Trophoblast cell (in vitro differentiated cells and primary cell): ENCODE measurements at regions not wholly inside any gene's neighbourhood (a gene's known extent, or its start where the extent isn't known, plus 50 kb on each side); places are given as distances from the start of the nearest gene placed in this dataset.

Source experiments
- DNase-seq, 2 donors: peaks; one replicate each; pipeline ENCODE4 v3.0.0-alpha.2; 2016
- H2AFZ ChIP-seq: 2 replicates; pipeline ENCODE4 v1.6.1; 2013; ENCODE audit warnings: low read length, moderate library complexity, mild to moderate bottlenecking; ENCODE audit not compliant: insufficient read depth, poor library complexity
- H2AK5ac ChIP-seq: 2 replicates; pipeline ENCODE4 v1.6.1; 2013; ENCODE audit warnings: mild to moderate bottlenecking, low read length
- H2BK120ac ChIP-seq: 2 replicates; pipeline ENCODE4 v1.6.1; 2013; ENCODE audit warnings: low read length, mild to moderate bottlenecking, moderate library complexity; ENCODE audit not compliant: insufficient read depth, poor library complexity
- H2BK12ac ChIP-seq: 2 replicates; pipeline ENCODE4 v1.6.1; 2013; ENCODE audit warnings: mild to moderate bottlenecking, low read length, moderate library complexity
- H2BK5ac ChIP-seq: 2 replicates; pipeline ENCODE4 v1.6.1; 2013; ENCODE audit warnings: low read length, low read depth, moderate library complexity, mild to moderate bottlenecking; ENCODE audit not compliant: poor library complexity
- H3K14ac ChIP-seq: 2 replicates; pipeline ENCODE4 v1.6.1; 2013; ENCODE audit warnings: mild to moderate bottlenecking, low read length
- H3K18ac ChIP-seq: 2 replicates; pipeline ENCODE4 v1.6.1; 2013; ENCODE audit warnings: mild to moderate bottlenecking, low read length
- H3K23ac ChIP-seq: 2 replicates; pipeline ENCODE4 v1.6.1; 2013; ENCODE audit warnings: low read length
- H3K27ac ChIP-seq: 2 replicates; pipeline ENCODE4 v1.5.1; 2013; ENCODE audit warnings: low read depth, mild to moderate bottlenecking, inconsistent platforms, low read length, moderate library complexity
- H3K27me3 ChIP-seq: 2 replicates; pipeline ENCODE4 v1.6.1; 2013; ENCODE audit warnings: inconsistent platforms, mild to moderate bottlenecking, low read length, moderate library complexity; ENCODE audit not compliant: insufficient read depth
- H3K36me3 ChIP-seq, 2 experiments: 1 replicate in 1 of 2; 2 replicates in 1 of 2; pipeline ENCODE4 v1.6.1; 2013; ENCODE audit warnings: low read length in 2 of 2, mild to moderate bottlenecking in 2 of 2, moderate library complexity in 1 of 2; ENCODE audit not compliant: insufficient read depth in 2 of 2, control insufficient read depth in 1 of 2
- H3K4ac ChIP-seq: 2 replicates; pipeline ENCODE4 v1.6.1; 2013; ENCODE audit warnings: low read depth, mild to moderate bottlenecking, low read length, moderate library complexity
- H3K4me1 ChIP-seq, 2 experiments: 1 replicate in 1 of 2; 2 replicates in 1 of 2; pipeline ENCODE4 v1.6.1; 2013; ENCODE audit warnings: low read length in 2 of 2, mild to moderate bottlenecking in 2 of 2, moderate library complexity in 1 of 2; ENCODE audit not compliant: insufficient read depth in 2 of 2, control insufficient read depth in 1 of 2
- H3K4me2 ChIP-seq: 2 replicates; pipeline ENCODE4 v1.6.1; 2013; ENCODE audit warnings: inconsistent platforms, mild to moderate bottlenecking, low read length, moderate library complexity
- H3K4me3 ChIP-seq: 2 replicates; pipeline ENCODE4 v1.5.1; 2013; ENCODE audit warnings: mild to moderate bottlenecking, low read depth, low read length, inconsistent platforms
- H3K79me1 ChIP-seq: one replicate; pipeline ENCODE4 v1.6.1; 2013; ENCODE audit warnings: low read length
- H3K79me2 ChIP-seq: 2 replicates; pipeline ENCODE4 v1.6.1; 2013; ENCODE audit warnings: low read length, mild to moderate bottlenecking; ENCODE audit not compliant: control insufficient read depth, insufficient read depth, poor library complexity
- H3K9ac ChIP-seq: 2 replicates; pipeline ENCODE4 v1.6.1; 2013; ENCODE audit warnings: mild to moderate bottlenecking, low read length
- H3K9me3 ChIP-seq: 2 replicates; pipeline ENCODE4 v1.6.1; 2013; ENCODE audit warnings: low read depth, mild to moderate bottlenecking, control low read depth, inconsistent platforms, low read length; ENCODE audit not compliant: insufficient read depth
- H4K12ac ChIP-seq: 2 replicates; pipeline ENCODE4 v1.6.1; 2013; ENCODE audit warnings: low read depth, mild to moderate bottlenecking, low read length, moderate library complexity
- H4K8ac ChIP-seq: 2 replicates; pipeline ENCODE4 v1.6.1; 2013; ENCODE audit warnings: low read depth, mild to moderate bottlenecking, low read length, moderate library complexity
- H4K91ac ChIP-seq: one replicate; pipeline ENCODE4 v1.6.1; 2013; ENCODE audit warnings: low read depth, mild to moderate bottlenecking, low read length, moderate library complexity
- WGBS: extraction: QIAGEN DNeasy Blood & Tissue Kit; methylation state at CpG from one replicate; pipeline ENCODE4 v1.1.7; 2013; ENCODE audit warnings: missing lambda C conversion rate; ENCODE audit not compliant: insufficient read length, insufficient coverage; ENCODE audit errors: extremely low coverage; 5-methylcytosine and 5-hydroxymethylcytosine counted together

DNA sequence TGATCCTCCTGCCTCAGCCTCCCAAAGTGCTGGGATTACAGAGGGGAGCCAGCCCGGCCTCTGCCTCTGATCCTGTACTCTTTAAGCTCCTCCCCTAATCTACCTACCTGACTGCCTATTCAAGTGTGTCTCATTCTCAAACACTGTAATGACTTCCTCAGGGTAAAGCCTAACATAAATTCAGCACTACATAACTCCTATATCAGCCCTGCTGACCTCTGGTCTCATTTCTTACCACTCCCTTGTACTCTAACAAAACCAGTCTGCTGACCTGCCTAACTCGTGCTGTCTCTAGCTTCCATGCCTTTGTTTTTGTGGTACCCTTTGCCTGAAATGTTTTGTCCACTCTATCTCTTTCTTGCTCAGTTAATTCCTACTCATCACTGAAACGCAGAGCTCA, 172.1 kb upstream of the IL12A start:
- Histone ChIP-seq H3K27me3 (no peaks in the 10 kb centered on the region), H2AFZ (no peak overlapping the region), H3K79me2 (peaks cover 5% of the 10 kb centered on the region), H3K23ac (no peak overlapping the region), H2BK5ac (no peak overlapping the region), H2BK12ac (no peak overlapping the region), H3K4me1 (peaks cover 17 to 32% of the 10 kb centered on the region in 2 experiments), H3K9me3 (no peaks in the 10 kb centered on the region), H3K4ac (no peak overlapping the region), H4K12ac (no peak overlapping the region), H3K9ac (no peak overlapping the region), H2AK5ac (no peak overlapping the region), H3K18ac (no peak overlapping the region), H3K4me2 (peak overlapping the region; percentile 16), H4K91ac (peak overlapping the region; percentile 35), H3K36me3 (no peaks in the 10 kb centered on the region), H3K79me1 (peaks cover 24% of the 10 kb centered on the region), H4K8ac (no peak overlapping the region), H2BK120ac (no peak overlapping the region), H3K4me3 (no peak overlapping the region), H3K27ac (peak overlapping the region; percentile 33), H3K14ac (no peak overlapping the region)
- DNase-seq, result peak; percentile 82 to 92
- no CpG with 5 or more reads among the region's 3 CpGs for WGBS

DNA sequence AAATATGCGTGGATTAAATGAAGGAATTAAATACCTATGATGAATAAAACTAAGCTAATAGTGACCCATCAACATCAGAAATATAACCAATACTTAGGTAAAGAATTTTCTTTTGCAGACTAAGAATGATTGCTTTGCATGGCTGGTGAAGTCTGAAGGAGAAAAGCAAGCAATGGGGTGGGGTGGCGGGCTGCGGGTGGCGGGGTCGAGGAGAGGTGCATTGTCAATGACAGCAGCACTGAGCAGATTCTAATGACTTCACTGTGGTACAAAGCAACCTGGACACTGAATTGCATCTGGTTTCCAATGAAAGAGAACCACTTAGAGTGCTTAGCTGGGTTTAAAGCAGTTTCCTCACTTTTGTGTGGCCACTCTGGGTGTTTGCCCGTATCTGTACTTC, 171.5 kb upstream of the IL12A start:
- Histone ChIP-seq H3K79me2 (peaks cover 5% of the 10 kb centered on the region), H3K36me3 (no peaks in the 10 kb centered on the region), H3K4ac (peak overlapping the region; percentile 32), H3K4me1 (peaks cover 17 to 34% of the 10 kb centered on the region in 2 experiments), H3K4me3 (no peak overlapping the region), H2BK5ac (peak overlapping the region; percentile 43), H3K18ac (no peak overlapping the region), H4K12ac (no peak overlapping the region), H3K79me1 (peaks cover 28% of the 10 kb centered on the region), H3K14ac (no peak overlapping the region), H2BK120ac (no peak overlapping the region), H3K4me2 (no peak overlapping the region), H3K27me3 (no peaks in the 10 kb centered on the region), H2BK12ac (no peak overlapping the region), H3K9ac (no peak overlapping the region), H3K9me3 (no peaks in the 10 kb centered on the region), H4K8ac (no peak overlapping the region), H2AFZ (no peak overlapping the region), H3K27ac (peak overlapping the region; percentile 30), H2AK5ac (no peak overlapping the region), H3K23ac (no peak overlapping the region), H4K91ac (no peak overlapping the region)
- WGBS, result no CpG with 5 or more reads among the region's 6 CpGs
- DNase-seq, result peak; percentile 43 to 73

DNA sequence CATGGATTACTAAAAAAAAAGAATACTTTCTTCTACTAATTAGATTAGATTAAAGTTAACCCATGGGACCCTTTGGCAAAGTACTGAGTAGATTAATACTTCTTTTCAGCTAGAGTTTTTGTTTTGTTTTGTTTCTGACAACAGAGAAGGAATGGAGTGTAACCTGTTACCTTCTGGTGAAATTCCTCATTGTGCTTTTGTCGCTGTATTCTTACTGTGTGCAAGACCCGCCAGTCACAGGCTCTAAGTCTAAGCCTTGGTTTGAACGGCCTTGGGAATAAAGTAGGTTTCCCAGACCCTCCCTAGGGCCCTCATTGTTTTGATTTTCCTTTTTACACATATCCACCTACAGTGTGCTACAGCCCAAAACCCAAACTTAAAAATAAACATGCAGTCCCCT, 171.1 kb upstream of the IL12A start:
- H3K9ac ChIP-seq, result no peak overlapping the region
- peaks cover 5% of the 10 kb centered on the region for H3K79me2 ChIP-seq
- H3K23ac ChIP-seq, result no peak overlapping the region
- no peak overlapping the region for H3K18ac ChIP-seq
- H2BK5ac ChIP-seq, result no peak overlapping the region
- WGBS, result no CpG with 5 or more reads among the region's 3 CpGs
- H3K14ac ChIP-seq, result no peak overlapping the region
- H2AK5ac ChIP-seq, result no peak overlapping the region
- DNase-seq, result peak; percentile 42 to 80
- H3K79me1 ChIP-seq, result peaks cover 32% of the 10 kb centered on the region
- peaks cover 18 to 35% of the 10 kb centered on the region in 2 experiments for H3K4me1 ChIP-seq
- H3K4me2 ChIP-seq, result no peak overlapping the region
- no peak overlapping the region for H3K4me3 ChIP-seq
- no peaks in the 10 kb centered on the region for H3K27me3 ChIP-seq
- no peak overlapping the region for H2BK12ac ChIP-seq
- H2BK120ac ChIP-seq, result no peak overlapping the region
- peak overlapping the region; percentile 3 for H4K91ac ChIP-seq
- no peaks in the 10 kb centered on the region for H3K9me3 ChIP-seq
- H3K36me3 ChIP-seq, result no peaks in the 10 kb centered on the region
- no peak overlapping the region for H3K4ac ChIP-seq
- H3K27ac ChIP-seq, result peak overlapping the region; percentile 30
- H4K12ac ChIP-seq, result no peak overlapping the region
- H4K8ac ChIP-seq, result no peak overlapping the region
- no peak overlapping the region for H2AFZ ChIP-seq

DNA sequence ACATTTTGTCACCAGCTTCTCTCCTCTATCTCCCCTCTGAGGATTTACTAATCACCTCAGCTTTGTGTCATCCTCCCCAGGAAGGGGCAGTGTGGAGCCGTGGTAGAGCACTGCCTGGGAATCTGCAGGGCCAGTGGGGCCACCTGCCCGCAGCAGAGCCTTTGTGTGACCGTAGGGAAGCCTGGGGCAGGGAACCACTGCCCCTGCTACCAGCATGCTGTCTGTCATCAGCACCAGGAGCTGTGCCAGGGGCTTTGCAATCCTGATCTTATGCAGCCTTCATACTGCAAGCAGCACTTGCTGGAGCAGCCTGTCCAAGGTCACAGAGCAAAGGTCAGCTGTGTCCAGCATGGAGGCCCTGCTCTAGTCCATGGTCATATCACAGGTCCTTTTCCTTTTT, 170.2 kb upstream of the IL12A start:
- WGBS, result no CpG with 5 or more reads among the region's 3 CpGs
- peaks cover 40% of the 10 kb centered on the region for H3K79me1 ChIP-seq

More for the DNA sequence above, 170.2 kb upstream of the IL12A start:
- Histone ChIP-seq H3K27ac (no peak overlapping the region), H3K4me2 (no peak overlapping the region), H2BK5ac (no peak overlapping the region), H4K12ac (no peak overlapping the region), H3K18ac (no peak overlapping the region), H2BK12ac (no peak overlapping the region), H4K91ac (no peak overlapping the region), H3K36me3 (no peaks in the 10 kb centered on the region), H3K9ac (no peak overlapping the region), H3K23ac (no peak overlapping the region), H3K4me3 (no peak overlapping the region), H3K79me2 (peaks cover 5% of the 10 kb centered on the region), H2BK120ac (no peak overlapping the region), H3K4ac (no peak overlapping the region), H3K9me3 (no peaks in the 10 kb centered on the region), H4K8ac (no peak overlapping the region), H3K27me3 (no peaks in the 10 kb centered on the region), H3K4me1 (peaks cover 27 to 43% of the 10 kb centered on the region in 2 experiments), H3K14ac (no peak overlapping the region), H2AK5ac (no peak overlapping the region), H2AFZ (no peak overlapping the region)
- peak; percentile 95 to 96 for DNase-seq
